ENCODE measurements at regions not wholly inside any gene's neighbourhood (a gene's known extent, or its start where the extent isn't known, plus 50 kb on each side); places are given as distances from the start of the nearest gene placed in this dataset.

GRCh38 chr5:98570661-98571191 is 202.7 kb upstream of the RGMB start:
- peak; percentile 16 to 41 (median 28) for DNase-seq (ENCODE audit: low read depth in 4 of 4, low spot score in 3 of 4)

- no peak for DNase-seq (ENCODE audit: low read depth in 4 of 4, low spot score in 3 of 4)
These were observed 199.6 kb upstream of the RGMB start for GRCh38 chr5:98573834-98574320.

- DNase-seq (ENCODE audit: low read depth in 4 of 4, low spot score in 3 of 4), result no peak
These were observed 197.2 kb upstream of the RGMB start for GRCh38 chr5:98576275-98576674.

DNA sequence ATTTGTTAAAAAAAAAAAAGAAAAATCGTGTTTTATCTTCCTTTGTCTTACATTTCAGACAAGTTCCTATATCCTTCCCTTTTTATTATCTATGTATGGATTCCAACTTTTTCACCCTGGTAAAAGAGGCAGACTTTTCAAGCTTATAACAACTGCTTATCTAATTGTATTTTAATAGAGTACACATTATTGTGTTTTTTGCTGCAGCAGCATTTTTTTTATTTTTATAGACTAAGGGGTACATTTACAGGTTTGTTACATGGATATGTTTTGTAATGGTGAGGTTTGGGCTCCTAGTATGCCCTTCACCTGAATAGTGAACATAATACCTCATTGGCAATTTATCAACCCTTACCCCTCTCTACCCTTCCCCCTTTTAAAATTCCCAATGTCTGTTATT is 195.0 kb upstream of the RGMB start:
- no peak for DNase-seq (ENCODE audit: low read depth in 4 of 4, low spot score in 3 of 4)

DNA sequence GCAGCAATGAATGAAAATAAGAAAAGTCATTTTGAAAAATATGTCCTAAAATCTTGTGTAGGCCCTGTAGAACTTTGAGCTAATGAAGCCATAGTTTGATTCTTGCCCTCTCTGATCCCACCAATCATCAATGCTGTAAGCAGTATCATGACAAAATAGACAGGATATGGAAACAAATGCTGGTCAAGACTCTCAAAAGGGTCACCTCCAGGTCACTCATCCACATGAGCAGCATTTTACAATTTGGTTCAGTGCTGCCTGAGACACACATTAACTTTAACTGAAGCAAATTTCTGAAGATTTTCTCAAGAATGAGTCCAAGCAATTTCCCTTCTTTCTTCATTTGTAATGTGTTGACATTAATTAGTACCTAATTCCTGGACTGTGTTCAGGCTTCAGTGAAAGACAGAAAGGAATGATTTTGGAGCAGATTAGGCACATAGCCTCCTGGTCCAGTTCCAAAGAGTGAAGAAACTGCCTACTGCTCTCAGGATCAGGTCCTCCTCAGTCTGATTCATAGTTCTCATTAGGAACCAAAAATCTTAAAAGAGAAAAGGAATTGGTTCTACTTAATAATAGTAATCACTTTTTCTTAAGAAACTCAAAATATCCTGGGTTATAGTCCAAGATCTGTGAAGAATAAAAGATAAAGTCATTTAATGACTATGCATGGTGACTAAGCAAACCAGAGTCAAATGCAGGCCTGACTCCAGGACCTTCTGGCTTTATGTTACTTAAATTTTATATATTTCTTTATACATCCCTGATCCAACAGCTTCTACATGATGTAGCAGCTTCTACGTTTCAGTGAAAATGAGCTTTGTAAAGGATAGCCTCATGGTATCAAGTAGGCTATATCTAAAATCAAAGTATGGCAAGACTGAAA is 192.1 kb upstream of the RGMB start:
- no peak for DNase-seq (ENCODE audit: low read depth in 4 of 4, low spot score in 3 of 4)

DNA sequence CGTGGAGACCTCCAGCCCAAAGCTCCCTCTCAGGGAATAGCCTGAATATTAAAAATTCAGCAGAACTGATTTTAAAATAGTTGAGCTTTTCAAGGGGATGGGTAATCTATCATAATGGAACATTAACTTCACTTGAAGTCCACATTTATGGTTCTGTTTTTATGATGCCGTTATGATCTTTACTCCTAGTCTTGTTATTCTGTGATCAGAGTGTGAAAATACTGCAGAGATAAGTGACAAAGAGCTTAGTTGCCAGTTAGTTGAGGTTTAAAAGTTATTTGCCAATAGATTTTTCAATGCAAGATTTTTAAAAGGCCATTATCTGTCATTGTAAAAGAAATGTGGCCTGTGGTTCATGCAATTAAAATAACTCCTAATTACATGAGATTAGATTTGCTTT is 189.9 kb upstream of the RGMB start:
- no peak for DNase-seq (ENCODE audit: low read depth in 4 of 4, low spot score in 3 of 4)

DNA sequence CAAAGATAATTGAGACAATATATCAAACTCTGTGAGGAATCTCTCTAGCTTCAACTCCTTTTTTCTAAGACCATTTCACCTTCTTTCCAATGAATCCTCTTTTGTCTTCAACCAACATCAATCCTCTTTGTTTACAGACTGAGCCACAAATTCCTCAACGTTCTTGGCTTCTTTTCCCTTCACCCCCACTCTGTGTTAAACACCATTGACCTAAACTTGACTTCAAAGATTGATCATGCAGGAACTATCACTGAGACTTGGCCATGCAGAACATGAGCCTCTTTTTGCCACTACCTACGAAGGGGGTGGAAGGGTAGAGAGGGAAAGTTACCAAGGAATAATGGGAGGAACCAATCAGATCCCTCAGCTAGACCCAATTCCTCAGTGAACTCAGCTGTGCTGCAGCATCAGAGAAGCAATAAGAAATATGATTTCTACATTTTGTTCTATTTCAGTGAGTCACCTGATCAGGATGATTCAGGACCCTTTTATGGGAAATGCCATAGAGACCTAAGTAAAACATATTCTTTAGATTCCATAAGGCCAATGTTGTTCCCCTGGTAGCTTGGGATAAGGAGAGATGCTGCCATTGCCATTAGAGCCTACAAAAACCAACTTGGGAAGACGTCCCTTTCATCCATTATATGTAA is 187.7 kb upstream of the RGMB start:
- DNase-seq (ENCODE audit: low read depth in 4 of 4, low spot score in 3 of 4), result no peak

- DNase-seq (ENCODE audit: low read depth in 4 of 4, low spot score in 3 of 4), result no peak
These were observed 186.9 kb upstream of the RGMB start for GRCh38 chr5:98586581-98586980.

DNA sequence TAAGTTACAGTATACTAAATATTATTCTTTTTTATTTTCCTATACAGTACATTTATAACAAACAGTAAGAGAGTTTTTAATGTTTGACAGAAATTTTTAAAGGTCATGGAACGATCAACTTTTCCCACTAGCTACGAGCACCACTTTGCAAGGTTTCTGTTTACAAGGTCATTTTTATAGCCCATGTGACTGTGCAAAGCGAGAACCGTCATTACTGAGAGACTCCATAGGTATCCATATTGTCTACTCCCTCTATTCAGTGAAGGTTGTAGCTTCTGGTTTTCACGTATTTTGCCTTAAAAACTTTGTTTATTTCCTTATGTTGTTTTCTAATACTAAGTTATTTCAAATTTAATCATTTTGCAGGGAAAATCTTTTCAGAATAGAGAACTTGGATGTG is 186.3 kb upstream of the RGMB start:
- DNase-seq (ENCODE audit: low read depth in 4 of 4, low spot score in 3 of 4), result no peak

DNA sequence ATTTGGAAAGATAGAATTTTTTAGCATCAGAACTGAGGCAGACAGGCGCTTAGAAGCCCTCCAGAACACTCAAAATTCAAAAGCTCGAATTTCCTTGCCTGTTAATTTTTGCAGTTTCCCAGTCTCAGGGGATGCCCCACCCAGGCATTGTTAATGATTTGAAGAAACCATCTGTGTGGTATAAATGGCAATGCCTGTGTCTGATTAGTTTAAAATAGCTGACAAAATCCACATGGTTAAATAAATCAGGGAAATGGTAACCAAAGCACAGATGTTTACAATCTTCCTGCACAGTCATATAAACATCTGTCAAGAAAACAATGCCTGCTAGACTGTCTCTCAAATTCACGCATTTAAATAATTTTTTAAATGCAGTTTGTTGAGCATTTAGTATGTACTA is 185.2 kb upstream of the RGMB start:
- DNase-seq (ENCODE audit: low read depth in 4 of 4, low spot score in 3 of 4), result no peak

DNA sequence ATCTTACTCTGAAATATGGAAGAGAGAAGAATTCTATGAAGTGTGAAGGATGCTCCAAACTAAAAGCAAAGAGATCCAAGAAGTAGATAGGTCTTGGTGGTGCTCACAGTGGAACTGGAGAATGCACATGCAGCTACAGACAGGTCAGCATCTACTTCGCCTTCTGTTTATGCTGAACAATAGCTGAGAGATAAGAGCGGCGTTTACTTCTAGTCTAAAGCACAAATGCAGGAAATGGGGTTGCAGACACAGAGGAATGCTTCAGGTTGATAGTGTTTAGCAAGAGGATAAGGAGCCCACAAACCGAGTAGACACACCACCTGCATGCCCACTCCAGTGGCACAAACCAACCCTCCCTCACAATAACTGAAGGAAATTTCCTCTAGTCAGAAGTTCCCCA is 180.0 kb upstream of the RGMB start:
- no peak for DNase-seq (ENCODE audit: low read depth in 4 of 4, low spot score in 3 of 4)

GRCh38 chr5:98594098-98594497 is 179.4 kb upstream of the RGMB start:
- no peak for DNase-seq (ENCODE audit: low read depth in 4 of 4, low spot score in 3 of 4)

DNA sequence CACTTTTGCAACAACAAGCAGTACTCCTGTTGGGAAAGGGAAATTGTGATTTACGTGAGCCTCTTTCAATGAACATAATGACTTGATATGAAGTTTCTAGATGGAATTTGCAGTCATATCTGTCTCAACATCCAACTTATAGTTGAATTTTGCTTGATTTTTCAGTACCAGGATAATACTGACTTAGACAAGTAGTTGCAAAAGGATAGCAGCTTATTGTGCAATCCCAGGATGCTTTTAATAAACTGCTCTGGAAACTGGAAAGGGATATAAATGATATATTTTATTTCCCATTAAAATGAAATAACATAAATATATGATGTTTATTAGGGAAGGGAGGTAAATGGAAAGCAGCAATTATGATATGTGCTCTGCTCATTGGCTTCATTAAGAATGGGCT is 174.4 kb upstream of the RGMB start:
- no peak for DNase-seq (ENCODE audit: low read depth in 4 of 4, low spot score in 3 of 4)

DNA sequence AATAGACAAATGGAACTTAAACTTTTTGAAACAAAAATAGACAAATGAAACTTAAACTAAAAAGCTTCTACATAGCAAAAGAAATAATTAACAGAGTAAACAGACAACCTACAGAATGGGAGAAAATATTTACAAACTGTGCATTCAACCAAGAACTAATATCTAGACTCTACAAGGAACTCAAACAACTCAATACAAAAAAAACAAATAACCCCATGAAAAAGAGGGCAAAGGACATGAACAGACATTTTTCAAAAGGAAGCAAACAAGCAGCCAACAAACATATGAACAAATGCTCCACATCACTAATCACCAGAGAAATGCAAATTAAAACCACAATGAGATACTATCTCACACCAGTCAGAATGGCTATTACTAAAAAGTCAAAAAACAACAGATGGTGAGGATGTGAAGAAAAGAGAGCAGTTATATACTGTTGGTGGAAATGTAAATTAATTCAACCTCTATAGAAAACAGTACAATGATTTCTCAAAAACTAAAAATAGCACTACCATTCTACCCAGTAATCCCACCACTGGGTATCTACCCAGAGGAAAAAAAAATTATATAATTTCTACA is 170.8 kb upstream of the RGMB start:
- no peak for DNase-seq (ENCODE audit: low read depth in 4 of 4, low spot score in 3 of 4)

DNA sequence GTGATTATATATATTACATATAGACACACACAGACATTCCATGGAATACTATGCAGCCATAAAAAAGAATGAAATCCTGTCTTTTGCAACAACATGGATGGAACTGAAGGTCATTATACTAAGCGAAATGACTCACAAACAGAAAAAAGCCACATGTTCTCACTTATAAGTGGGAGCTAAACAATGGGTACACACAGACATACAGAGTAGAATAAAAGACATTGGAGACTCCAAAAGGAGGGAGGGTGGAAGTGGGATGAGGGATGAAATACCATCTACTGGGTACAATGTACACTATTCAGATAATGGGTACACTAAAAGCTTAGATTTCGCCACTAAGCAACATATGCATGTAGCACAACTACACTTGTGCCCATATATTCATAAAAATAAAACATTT is 170.0 kb upstream of the RGMB start:
- DNase-seq (ENCODE audit: low read depth in 4 of 4, low spot score in 3 of 4), result no peak

DNA sequence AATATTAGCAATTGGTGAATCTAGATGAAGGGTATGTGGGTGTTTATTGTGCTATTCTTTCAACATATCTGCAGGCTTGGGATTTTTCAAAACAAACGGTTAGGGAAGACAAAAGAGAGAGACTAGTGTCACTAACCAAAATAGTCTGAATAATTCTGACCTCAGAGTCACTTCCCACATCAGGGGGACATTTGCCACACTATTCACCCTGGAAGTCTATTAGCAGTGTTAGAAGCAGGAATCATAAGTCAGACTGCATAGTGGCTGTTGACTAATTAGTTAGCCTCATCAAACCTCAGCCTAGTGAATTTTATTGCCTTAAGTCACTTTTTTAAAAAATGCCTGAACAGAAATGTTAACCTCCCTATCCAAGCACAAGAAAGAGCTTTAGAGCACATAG is 169.2 kb upstream of the RGMB start:
- DNase-seq (ENCODE audit: low read depth in 4 of 4, low spot score in 3 of 4), result no peak

DNA sequence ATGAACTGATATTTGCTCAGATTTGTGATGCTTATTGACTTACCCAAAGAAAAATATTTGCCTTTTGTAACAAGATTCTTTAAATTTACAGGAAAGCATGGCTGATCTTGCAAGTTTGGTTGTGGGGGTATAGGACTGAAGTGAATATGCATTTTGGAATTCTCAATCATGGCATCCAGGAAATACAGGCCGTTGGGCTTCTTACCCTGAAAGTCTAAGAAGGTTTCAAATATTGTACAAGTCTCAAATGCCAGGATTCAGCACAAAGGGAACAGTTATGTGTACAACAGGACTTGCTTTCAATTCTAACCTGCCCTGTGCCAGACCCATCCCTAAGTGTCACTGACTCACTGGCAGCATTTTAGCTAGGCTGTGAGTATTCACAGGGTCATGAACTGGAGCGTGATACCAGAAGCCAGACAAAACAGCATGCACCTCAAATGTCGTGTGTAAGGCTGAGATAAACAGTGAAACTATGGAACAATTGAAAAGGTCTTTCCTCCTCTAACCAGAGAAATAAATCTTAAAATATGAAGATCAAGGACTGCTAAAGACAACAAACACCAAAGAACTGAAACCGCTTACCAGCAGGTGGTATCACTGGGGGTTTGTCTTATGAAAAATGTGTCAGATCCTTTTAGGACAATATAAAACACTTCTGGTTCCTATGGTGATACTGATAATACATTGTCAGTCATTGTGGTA is 168.6 kb upstream of the RGMB start:
- DNase-seq (ENCODE audit: low read depth in 4 of 4, low spot score in 3 of 4), result no peak

GRCh38 chr5:98605426-98605825 is 168.0 kb upstream of the RGMB start:
- no peak for DNase-seq (ENCODE audit: low read depth in 4 of 4, low spot score in 3 of 4)

- no peak for DNase-seq (ENCODE audit: low read depth in 4 of 4, low spot score in 3 of 4)
These were observed 166.5 kb upstream of the RGMB start for GRCh38 chr5:98606961-98607360.

DNA sequence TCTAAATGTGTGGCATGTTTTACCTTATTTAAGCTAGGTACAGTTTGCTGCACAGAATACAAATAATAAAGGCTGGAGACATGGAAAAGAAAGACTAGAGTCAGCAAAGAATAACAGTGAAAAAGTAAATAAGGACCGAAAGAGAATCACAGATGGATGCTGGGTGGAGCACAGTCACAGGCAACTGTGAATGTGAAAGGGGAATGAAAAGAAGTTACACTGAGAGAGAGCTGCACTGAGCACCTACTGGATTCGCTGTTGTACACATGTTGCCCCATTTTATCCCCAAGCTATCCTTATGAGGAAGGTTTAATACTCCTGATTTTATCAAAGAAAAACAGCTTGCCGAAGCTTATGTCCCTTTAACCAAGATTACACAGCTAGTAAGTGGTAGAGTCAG is 165.4 kb upstream of the RGMB start:
- DNase-seq (ENCODE audit: low read depth in 4 of 4, low spot score in 3 of 4), result no peak

DNA sequence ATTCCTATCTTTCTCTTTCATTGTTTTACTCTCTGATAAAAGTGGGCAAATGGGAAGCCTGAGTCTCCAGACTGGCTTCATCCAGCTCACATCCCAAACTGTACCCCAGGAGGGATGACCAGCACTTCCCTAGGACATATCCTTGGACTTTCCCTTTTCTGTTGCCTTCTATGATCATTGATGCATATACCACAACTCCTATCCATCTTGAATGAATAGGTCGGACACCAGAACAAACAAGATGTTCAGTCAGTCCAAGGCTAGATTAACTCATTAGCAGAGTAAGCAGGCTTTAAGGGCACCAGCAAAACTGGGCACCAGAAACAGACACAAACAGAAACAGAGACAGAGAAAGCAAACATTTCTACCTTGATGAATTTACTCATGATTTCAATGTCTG is 159.1 kb upstream of the RGMB start:
- DNase-seq (ENCODE audit: low read depth in 4 of 4, low spot score in 3 of 4), result no peak

Data from left renal pelvis (tissue), 4 donors.